ENCODE measurements at regions not wholly inside any gene's neighbourhood (a gene's known extent, or its start where the extent isn't known, plus 50 kb on each side); places are given as distances from the start of the nearest gene placed in this dataset.

DNA sequence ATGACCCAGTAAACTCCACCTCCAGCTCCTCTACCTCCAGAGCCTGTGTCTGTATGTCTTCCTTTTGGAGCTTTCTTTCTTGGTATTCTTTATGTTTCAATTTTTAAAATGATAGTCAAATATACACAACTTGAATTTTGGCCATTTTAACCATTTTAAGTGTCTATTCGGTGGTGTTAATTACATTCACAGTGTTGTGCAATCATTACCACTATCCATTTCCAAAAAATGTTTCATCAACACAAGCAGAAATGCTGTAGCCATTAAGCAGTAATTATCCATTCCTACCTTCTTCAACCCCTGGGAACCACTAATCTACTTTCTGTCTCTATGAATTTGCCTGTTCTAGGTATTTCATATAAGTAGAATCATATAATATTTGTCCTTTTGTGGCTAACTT lies 194.5 kb upstream of the TSC22D2 start:
- DNase-seq, result no peak

DNA sequence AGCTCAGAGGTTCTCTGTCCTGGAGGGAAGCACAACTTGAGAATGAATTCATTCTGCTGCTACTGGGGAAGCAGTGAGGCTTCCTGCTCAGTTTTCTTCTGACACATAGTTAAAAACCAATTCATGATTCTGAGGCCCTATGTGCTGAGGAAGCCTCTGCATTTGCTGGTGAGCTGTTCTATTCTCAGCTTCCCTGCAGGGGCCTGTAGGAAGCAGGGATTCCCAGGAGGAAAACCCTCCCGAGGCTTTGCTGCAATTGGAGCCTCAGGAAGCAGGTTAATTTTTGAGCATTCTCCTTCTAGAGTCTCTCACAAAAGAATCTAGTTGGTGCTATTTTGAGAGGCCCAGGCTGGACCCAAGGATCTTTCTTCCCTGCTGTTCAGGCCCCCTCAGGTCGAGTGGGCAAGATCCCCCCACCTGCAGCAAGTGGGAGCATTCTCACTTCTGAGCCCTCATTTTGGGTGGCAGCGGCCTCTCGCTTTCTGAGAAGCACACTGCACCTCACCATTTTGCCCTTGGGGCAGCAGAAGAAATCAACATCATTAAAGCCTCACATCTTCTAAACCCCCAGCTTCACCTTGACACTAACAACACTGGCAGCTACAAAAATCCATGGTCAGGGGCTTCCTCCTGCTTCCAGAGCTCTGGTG lies 197.5 kb upstream of the TSC22D2 start:
- DNase-seq, result no peak

DNA sequence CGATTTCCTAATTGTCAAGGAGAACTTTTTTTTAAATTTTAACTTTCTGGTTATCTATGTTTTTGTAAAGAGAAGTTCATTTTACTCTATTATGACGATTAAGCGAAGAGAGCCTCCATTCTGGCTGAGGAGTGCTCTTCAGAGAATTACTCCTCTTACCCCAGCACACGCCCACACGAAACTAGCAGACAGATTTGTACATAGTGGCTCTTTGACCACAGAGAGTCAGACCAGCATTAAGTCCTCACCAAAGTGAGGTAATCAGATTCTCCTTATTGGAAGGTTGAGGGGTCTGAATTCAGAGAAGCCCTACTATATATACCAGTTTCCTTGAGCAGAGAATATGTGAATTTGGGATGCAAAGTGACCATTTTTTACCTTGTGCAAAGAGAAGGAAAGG lies 204.8 kb upstream of the TSC22D2 start:
- no peak for DNase-seq

DNA sequence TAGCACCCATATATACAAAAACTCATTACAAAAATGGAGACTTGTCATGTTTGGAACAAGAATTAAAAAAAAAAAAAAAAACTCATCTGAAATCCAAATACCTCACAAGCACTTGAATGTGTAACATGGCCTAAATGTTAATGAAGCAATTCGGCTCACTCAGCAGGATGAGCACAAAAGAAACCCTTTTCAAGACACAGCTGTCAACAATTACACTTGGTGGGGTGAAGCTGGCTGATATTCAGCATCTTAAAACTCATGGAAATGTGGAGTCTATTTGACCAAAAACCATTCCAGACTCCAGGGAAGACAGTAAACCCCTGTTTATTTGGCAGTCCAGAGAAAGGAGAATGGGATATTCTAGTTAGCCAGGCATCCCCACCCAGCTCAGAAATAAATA lies 205.4 kb upstream of the TSC22D2 start:
- no peak for DNase-seq

DNA sequence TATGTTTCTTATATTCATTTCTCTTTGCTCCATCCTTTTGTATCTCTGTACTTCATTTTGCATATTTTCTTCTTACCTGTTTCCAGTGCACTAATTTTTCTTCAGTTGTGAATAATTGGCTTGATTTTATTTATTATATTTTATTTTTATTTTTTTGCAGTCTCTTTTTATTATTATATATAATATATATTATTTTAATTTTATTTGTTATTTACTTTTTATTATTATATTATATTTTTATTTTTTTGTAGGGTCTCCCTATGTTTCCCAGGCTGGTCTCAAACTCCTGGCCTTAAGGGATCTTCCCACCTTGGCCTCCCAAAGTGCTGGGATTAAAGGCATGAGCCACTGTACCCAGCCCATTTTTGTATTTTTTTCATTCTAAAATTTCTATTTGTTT lies 213.1 kb upstream of the TSC22D2 start:
- no peak for DNase-seq

DNA sequence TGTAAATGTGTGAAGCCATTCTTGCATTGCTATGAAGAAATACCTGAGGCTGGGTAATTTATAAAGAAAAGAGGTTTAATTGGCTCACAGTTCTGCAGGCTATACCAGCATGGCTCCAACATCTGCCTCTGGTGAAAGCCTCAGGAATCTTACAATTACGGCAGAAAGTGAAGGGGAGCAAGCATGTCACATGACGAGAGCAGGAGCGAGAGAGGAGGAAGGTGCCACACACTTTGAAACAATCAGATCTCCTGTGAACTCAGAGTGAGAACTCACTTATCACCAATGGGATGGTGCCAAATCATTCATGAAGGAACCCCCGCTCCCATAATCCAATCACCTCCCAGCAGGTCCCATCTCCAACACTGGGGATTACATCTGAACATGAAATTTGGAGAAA lies 213.6 kb upstream of the TSC22D2 start:
- DNase-seq, result no peak

DNA sequence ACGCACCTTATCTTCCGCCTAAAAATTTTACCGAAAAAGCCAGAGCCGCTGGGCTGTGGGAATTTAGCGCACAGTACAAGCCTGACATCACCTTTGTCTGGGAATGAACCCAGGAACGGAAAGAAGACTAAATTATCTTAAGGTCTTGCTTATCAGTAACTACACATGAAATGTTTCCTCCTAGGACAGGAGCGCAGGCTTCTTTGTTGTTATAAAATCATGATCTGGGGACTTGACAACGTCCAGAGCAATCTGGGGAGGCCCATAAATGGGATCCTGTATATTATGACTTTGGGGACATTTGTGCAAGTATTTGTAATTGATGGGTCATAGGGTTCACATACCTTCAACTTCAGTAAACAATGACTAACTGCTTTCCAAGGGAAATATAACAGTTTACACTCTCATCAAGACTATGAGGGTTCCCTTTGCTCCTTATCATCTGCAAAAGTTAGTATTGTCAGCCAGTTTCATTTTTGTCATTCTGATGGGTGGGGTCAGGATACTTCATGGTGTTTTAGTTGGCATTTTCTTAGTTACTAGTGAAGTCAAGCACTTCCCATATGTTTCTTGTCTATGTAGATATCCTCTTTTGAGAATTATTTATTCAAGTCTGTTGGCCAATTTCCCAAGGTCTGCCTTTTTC lies 213.9 kb upstream of the PFN2 start:
- DNase-seq, result no peak

DNA sequence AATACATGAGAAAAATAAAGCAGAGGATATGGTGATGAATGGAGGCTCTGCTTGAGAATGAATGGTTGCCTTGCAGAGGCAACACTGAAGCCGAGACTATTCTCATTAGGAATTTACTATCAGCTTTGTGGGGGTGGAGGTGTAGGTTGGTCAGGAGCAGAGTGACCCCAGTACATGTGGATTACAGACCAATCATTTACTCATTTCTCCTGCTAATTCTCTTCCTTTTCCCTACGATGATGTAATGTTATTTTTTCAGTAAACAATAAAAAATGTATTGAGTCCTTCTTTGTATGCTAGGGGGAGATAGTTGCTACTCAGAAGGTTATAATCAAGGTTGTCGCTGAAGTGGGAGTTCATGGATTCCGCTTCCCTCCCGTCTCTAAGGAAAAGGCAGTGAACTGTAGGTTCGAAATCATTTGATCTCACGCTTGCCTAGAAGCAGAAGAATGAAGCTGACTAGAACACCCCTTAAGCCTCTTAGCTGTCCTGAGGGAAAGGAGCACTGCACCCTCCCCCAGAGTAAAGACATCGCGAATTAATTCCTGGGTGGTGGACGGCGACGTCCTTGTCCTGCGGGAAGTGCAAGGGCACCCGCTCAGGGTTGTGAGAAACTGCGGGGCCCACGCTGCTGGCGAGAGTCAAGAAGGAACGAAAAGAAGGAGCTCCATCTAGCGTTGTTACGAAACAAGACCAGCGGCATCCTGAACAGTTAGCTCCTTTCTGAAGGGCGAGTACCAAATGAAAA lies 213.2 kb upstream of the PFN2 start:
- no peak for DNase-seq

DNA sequence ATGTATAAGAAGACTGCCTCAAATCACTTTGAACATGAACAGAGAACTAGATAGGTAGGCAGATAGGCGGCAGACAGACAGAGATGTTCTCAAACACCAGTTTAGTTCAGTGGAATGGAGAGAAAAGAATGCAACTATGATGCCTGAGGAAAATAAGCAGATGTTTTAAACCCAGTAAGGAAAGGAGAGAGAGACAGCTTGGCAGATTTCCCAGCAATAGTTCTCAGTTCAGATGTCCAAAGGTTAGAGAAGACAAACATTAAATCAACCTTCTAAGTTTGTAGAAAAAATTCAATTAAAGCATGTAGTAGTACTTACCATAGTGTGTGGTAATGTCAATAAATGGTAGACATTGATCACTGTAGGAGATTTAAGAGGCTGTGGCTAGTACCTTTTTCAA lies 209.6 kb upstream of the PFN2 start:
- no peak for DNase-seq

DNA sequence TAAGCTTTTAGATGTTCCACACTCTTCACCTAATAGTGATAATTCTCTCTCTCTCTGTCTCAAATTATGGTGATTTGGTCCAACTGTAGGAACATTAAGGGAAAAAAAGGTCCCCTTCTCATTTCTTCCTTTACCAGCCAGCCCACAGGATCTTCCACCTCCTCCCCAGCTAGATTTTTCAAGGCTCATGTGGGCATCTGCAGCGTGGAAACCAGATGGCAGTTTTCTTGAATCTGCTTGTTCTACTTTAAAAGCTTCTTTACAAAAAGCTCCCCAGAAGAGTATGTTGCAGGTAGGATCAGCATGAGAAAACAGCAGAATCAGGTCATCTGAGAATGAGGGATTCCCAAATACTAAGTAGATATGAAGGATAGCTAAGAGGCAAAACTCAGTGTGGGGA lies 208.6 kb upstream of the PFN2 start:
- no peak for DNase-seq

DNA sequence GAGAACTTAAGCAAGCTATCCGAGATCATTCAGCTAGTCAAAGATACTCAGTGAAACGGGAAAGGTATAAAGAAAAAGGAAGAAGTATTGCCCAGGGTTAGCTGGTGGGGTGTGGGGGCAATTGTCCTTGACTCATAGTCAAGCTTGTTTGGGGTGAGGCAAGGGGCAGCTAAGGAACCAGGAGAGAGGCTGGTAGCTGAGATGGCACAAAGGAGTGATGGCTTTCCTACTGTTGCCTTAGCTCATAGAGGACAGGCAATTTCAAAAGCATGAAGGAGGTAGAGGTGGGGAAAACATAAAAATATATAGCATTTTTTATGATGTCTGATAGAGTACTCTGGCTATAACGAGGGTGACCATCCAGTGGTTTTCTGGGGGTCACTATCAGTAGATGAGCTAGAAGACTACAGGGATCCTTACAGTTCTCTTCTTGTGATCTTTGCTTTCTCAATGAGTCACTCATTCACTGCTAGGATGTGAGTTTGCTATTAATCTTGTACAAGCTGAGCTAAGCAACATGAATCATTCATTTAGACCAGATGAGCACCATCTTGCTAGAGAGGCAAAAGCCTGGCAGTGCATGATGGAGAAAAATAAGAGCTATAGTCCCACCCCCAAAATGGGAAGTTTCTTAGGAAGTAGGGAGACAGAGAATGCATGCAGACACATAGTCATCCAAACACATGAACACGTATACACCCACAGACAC lies 207.1 kb upstream of the PFN2 start:
- no peak for DNase-seq

DNA sequence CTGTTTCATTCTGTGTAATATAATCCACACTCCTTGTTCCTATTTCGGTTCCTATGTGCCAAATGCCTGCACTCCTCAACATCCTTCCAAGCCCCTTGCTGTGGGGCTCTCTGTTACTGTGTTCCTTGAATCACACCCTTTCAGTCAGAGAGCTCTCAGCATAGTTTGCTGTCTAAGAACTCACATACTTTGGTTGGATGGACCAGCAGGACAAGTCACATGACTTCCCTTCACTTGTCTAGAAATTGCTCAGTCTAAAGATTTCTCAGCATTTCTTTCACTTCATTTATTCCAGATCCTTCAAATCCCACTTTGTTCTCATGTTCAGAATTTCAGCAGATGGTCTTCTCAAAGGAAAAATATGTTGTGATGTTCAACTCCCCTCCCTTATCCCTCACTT lies 203.5 kb upstream of the PFN2 start:
- DNase-seq, result no peak

DNA sequence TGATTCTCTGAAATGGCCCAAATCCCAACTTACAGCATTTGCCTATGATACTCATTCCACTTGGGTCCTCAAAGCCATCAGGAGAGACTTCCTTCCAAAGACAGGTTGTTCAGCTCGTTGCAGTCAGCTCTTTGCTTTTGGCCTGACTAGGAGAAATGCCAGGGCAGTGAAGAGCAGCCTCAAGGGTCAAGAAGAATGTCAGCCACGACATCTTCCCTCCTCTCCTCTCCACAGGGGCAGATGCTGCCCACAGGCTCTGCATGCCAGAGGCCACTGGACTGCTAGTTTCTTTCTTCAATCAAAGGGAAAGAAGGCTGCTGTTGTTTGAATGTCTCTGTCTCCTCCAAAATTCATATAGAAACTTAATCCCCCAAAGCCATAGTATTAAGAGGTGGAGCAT lies 201.7 kb upstream of the PFN2 start:
- no peak for DNase-seq

DNA sequence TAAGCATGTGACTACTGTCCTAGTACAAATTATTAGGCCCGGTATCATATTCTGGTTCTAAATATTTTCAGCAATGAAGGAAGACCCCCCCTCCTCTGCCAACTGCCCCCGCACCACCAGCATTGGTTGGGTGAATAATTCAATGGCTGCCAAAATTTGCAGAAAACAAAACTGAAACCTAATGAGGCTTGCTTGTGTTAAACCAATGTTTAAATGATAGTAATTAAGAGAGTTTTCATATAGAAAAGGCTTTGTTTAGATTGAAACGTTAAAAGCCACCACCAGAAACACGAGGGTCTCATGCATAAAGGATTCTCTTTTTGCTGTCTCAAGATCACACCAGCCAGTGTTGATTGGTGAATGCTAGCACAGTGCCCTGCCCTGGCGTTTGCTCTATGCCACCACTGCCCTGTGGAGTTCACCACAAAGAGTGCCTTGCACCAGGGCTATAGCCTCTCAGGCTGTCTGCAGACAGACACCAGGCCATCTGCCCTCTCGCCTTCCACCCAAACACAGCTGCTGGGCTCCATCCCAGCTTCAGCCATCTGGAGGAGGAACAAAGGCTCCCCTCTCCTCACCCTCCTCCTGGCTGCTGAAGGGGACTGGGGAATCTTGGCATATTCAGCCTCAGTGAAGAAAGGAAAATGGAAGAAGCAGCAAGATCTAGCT lies 200.3 kb upstream of the PFN2 start:
- no peak for DNase-seq

DNA sequence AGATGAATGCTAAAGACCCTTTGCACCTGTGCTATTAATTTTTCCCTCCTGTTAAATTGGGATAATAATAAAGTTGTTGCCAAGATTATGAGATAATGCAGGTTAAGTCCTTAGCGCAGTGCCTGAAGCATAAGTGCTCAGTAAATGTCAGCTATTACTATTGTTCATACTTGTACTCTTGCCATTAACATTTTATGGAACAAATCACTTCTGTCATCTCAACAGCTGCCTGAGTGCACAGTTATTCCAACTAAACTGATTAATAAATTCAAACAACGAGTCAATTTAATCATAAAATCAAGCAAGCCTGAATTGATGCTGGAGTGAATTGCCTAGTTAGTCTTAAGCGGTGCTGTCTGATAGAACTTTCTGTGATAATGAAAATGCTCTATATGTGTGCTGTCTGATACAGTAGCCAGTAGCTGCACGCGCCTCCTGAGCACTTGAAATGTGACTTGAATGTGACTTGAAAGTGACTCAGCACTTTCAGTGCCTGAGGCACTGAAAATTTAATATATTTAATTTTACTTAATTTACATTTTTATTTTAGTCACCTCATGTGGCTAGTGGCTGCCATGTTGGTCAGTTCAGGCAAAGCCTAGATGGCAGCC lies 198.7 kb upstream of the PFN2 start:
- DNase-seq, result no peak

DNA sequence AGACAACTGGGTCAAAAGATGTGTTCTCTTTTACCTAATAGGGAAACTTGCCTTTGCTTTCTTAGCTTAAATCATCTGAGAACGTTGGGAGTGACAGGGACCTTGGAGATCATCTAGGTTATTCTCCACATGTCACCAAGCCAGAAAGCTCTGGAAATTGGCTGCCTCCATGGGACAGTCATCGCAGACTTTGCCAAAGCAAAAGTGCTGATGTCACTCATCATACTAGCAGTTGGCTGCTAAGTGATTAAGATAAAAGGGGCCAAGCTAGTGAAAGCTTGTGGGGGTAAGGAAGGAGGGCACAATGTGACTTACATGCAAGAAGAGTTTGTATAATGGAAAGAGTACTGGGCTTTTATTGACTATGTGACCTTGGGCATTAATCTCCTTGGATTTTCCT lies 198.0 kb upstream of the PFN2 start:
- DNase-seq, result no peak

DNA sequence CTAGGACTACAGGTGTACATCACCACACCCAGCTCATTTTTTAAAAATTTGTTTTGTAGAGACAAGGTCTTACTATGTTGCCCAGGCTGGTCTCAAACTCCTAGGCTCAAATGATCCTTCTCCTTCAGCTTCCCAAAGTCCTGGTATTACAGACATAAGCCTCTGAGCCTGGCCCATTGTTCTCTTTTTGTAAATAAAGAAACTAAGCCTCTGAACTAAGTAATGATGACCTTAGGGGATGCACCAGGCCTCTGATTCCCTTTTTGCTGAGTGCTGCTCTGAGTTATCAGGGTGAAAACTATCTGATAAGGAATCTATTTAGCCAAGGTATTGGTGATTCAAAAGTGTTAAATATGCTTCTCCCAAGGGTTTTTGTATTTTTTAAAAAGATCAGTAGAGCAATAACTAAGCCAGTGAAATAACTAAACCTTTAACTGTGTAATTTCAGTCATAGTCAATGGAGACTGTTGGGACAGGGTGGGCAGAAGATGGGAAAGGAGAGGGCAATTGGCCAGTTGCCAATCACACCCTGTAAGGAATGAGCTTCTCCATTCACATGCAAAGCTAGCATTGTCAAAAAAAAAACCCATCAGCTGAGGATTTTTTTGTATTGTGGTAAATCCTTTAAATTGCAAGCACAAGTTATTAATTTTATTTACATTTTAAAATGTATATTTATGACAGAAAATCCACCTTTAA lies 194.8 kb upstream of the PFN2 start:
- DNase-seq, result no peak

DNA sequence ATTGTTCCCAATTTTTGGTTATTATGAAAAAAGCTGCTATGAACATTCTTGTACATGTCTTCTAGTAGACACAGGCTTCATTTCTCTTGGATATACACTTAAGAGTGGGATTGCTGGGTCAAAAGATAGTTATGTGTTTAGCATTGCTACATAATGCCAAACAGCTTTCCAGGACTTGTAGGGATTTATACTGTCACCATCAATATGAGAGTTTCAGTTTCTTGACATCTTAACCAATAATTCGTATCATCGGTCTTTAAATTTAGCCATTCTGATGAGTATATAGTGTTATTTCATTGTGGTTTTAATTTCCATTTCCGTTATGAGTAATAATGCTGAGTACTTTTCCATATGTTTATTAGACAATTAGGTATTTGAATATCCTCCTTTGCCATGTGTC lies 190.3 kb upstream of the PFN2 start:
- no peak for DNase-seq

DNA sequence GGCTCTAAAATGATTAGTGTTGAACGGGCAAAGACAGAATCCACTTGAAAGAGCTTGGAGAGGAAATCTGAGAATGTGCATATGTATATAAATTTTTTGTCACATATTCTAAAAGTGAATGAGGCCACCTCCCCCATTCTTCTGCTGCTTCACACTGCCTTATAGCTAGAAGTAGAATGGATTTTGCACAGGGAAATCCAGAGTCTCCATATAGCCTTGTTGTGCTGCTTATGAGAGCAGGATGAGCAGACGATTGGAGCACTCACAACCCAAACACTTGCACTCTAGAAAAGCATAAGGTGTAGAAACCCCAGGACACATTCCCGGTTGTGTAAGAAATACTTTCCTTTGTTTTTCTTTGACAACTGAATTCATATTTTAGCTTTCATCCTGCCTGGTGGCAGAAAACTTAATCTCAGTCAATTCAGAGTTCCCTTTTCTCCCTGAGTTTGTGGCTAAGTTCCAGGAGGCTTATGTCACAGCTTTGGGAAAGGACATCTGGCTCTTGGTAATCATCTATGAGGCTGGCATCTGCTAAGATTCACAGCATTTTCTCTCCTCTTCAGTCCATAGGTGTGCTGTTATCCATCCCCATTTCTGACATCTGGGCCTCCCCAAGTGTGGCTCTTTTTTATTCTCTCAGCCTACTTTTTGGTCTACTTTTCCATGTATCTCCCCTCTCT lies 188.4 kb upstream of the PFN2 start:
- no peak for DNase-seq

DNA sequence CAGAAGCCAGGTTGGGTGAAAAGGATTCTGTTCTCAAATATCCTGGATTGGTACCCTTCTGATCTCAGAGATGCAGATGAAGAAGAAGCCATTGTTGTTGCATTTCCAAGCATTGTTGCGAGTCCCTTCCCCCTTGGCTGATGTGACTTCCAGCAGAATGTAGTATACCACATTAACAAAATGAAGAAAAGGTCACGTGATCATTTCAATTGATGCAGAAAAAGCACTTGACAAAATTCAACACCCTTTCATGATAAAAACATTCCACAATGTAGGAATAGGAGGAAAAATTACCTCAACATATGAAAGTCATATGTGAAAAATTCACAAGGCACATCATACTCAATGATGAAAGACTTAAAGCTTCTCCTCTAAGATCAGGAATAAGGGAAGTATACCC lies 181.9 kb upstream of the PFN2 start:
- DNase-seq, result no peak

DNA sequence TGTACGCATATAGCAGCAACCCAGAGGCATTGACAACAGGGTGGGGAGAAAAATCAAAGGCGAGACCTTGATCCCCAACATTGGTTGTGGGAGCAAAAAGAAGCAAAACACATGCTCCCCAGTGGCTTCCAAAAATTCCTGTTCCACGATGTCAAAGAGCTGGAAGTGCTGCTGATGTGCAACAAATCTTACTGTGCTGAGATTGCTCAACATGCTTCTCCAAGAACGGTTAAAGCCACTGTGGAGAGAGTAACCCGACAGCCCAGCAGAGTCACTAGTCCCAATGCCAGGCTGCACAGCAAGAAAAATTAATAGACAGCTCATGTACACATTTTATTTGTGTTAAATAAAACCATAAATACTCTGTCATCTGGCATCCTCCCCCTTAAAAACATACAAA lies 179.9 kb upstream of the PFN2 start:
- no peak for DNase-seq

DNA sequence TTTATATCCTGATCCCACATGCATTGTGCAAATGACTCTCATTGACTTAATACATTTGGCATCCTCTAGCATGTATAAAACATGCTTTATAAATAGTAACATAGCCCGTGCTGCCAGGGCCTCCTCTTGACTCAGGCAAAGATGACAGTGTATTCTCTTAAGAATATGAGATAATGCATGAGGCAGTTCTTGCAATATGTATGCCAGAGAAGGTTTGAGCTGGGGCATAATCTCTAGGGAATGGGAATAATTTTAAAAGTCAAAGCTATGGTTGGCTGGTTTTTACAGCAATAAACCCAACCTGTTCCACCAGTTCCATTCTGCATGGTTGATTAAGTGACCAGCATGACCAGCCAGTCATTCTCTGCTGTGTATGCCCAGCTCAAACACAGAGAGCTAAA lies 179.0 kb upstream of the PFN2 start:
- DNase-seq, result no peak

Measured in NK-92 treated with Interleukin-12 subunit alpha and Interleukin-12 subunit beta, amount 100 ng/mL, for 24 hours (cell line).